ENCODE measurements at regions not wholly inside any gene's neighbourhood (a gene's known extent, or its start where the extent isn't known, plus 50 kb on each side); places are given as distances from the start of the nearest gene placed in this dataset.

GRCh38 chr2:13578547-13578946, 861.8 kb downstream of the TRIB2 start:
- no peak for TF ChIP-seq CTCF (IDR thresholded peaks at IDR 0.05)
- no peaks in the 10 kb centered on the region for H3K4me1 ChIP-seq
- no peaks in the 10 kb centered on the region for H3K36me3 ChIP-seq
- H3K27me3 ChIP-seq (ENCODE audit: low read depth) = no peaks in the 10 kb centered on the region
- intact Hi-C loops (cut with DNase I) = no loop called here
- DNase-seq (no peak), ATAC-seq (no peak)
- no peaks in the 10 kb centered on the region for H3K9me3 ChIP-seq
- no peak overlapping the region for H3K27ac ChIP-seq
- H3K4me3 ChIP-seq = no peak overlapping the region

- no peaks in the 10 kb centered on the region for H3K27me3 ChIP-seq (ENCODE audit: low read depth)
- TF ChIP-seq CTCF (IDR thresholded peaks at IDR 0.05) = no peak
Measured at GRCh38 chr2:13581471-13581870, 864.7 kb downstream of the TRIB2 start.

GRCh38 chr2:13583609-13584008, 866.9 kb downstream of the TRIB2 start:
- Histone ChIP-seq H3K27me3 (ENCODE audit: low read depth) (no peaks in the 10 kb centered on the region), H3K27ac (no peak overlapping the region), H3K4me1 (no peaks in the 10 kb centered on the region), H3K36me3 (no peaks in the 10 kb centered on the region), H3K9me3 (no peaks in the 10 kb centered on the region), H3K4me3 (no peak overlapping the region)
- no peak for ATAC-seq
- DNase-seq = no peak
- no peak for TF ChIP-seq CTCF (IDR thresholded peaks at IDR 0.05)
- intact Hi-C loops (cut with DNase I) = no loop called here

More at GRCh38 chr2:13581471-13581870, 864.7 kb downstream of the TRIB2 start:
- DNase-seq (no peak), ATAC-seq (no peak)
- Histone ChIP-seq H3K36me3 (no peaks in the 10 kb centered on the region), H3K4me3 (no peak overlapping the region), H3K9me3 (no peaks in the 10 kb centered on the region), H3K27ac (no peak overlapping the region), H3K4me1 (no peaks in the 10 kb centered on the region)
- intact Hi-C loops (cut with DNase I) = no loop called here

- Histone ChIP-seq H3K36me3 (no peaks in the 10 kb centered on the region), H3K4me3 (no peak overlapping the region), H3K27me3 (ENCODE audit: low read depth) (no peaks in the 10 kb centered on the region), H3K27ac (no peak overlapping the region), H3K4me1 (no peaks in the 10 kb centered on the region), H3K9me3 (no peaks in the 10 kb centered on the region)
- no peak for ATAC-seq
- no peak for TF ChIP-seq CTCF (IDR thresholded peaks at IDR 0.05)
- no peak for DNase-seq
- intact Hi-C loops (cut with DNase I) = no loop called here
Measured at GRCh38 chr2:13584020-13584419, 867.3 kb downstream of the TRIB2 start.

- TF ChIP-seq CTCF (IDR thresholded peaks at IDR 0.05) = no peak
- no peak for DNase-seq
- no peak for ATAC-seq
- Histone ChIP-seq H3K4me3 (no peak overlapping the region), H3K27me3 (ENCODE audit: low read depth) (no peaks in the 10 kb centered on the region), H3K27ac (no peak overlapping the region), H3K4me1 (no peaks in the 10 kb centered on the region), H3K36me3 (no peaks in the 10 kb centered on the region), H3K9me3 (no peaks in the 10 kb centered on the region)
- intact Hi-C loops (cut with DNase I) = no loop called here
Measured at GRCh38 chr2:13585732-13586131, 869.0 kb downstream of the TRIB2 start.

GRCh38 chr2:13596233-13596632, 879.5 kb downstream of the TRIB2 start:
- H3K9me3 ChIP-seq = no peaks in the 10 kb centered on the region
- DNase-seq (no peak), ATAC-seq (no peak)
- H3K27me3 ChIP-seq (ENCODE audit: low read depth) = no peaks in the 10 kb centered on the region
- H3K36me3 ChIP-seq = no peaks in the 10 kb centered on the region
- H3K27ac ChIP-seq = no peak overlapping the region
- no peaks in the 10 kb centered on the region for H3K4me1 ChIP-seq
- intact Hi-C loops (cut with DNase I) = no loop called here
- H3K4me3 ChIP-seq = no peak overlapping the region
- TF ChIP-seq CTCF (IDR thresholded peaks at IDR 0.05) = no peak

Data from lower lobe of right lung (tissue), 2 donors.